NCI-H2081 (cell line): ENCODE measurements at regions not wholly inside any gene's neighbourhood (a gene's known extent, or its start where the extent isn't known, plus 50 kb on each side); places are given as distances from the start of the nearest gene placed in this dataset.
A peak's percentile ranks its signal among the peaks of the same experiment; 100 is the strongest.

ENCODE experiments used
- DNase-seq, 2 experiments: peaks; one replicate each; lab custom pipeline; 2025; lab: John Stamatoyannopoulos, UW

- no peak for DNase-seq
Observed at GRCh38 chr3:94709249-94709902, 646.5 kb downstream of the NSUN3 start.

DNA sequence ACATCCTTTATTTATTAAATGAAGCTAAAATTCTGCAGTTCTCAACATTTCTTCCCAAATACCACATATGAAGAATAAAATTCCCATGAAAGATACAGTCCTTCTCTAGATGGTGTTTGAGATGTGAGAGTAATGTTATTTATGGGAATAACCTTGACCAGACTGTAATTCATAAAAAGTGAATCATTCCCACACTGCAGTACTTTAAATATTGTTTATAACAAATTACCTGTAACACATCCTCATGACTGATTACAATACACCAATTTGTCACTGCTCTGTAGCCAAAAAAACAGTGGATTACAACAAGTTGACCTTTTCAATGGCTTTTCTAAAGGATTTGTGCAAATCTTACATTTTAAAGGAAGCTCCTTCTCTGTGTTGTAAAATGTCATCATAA lies 651.3 kb downstream of the NSUN3 start:
- DNase-seq = no peak

DNA sequence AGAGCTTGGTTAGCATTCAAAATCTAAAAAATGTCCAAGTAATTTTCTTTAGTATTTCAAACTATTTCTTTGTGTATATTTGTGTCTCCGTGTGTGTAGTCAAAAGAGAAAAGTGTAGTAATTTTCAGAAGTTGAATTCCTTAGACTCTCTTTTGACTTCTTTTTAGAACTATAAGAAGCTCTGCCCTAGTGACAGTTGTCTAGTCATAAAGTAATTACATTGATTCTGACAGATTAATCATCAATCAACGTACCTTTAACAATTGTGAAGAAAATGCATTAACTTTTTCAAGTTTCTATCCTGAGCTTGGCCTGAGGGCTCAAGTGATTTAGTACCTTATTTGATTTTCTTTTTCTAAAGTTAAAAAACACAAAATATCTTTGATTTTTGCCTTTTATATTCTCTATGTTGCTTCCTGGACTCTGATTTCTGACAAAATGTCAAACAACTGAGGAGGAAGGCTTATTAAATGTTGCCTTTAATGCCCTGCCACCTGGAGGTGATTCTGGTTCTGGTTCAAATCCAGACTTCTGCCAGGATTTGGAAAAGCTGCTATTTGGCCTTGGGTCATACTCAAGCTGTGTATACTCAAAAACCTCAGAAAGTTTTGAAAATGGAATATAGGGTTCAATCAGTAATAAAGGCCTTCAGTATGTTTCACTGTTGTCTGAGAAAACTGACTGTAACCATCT lies 653.6 kb downstream of the NSUN3 start:
- DNase-seq = peak in 1 of 2 experiments; percentile 23

DNA sequence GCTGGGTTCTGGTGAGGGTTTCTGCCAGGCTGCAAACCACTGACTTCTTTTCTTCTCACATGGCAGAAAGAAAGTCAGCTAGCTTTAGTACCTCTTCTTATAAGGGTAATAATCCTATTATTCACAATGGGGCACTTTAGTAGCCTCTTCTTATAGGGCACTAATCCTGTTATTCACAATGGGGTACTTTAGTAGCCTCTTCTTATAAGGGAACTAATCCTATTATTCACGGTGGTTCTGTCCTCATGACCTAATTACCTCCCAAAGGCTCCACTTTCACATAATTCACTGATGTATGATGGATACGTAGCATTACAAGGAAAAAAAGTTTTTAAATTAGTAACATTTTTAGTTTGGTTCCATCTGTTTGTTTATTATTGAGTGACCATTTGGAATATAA lies 671.3 kb downstream of the NSUN3 start:
- no peak for DNase-seq

DNA sequence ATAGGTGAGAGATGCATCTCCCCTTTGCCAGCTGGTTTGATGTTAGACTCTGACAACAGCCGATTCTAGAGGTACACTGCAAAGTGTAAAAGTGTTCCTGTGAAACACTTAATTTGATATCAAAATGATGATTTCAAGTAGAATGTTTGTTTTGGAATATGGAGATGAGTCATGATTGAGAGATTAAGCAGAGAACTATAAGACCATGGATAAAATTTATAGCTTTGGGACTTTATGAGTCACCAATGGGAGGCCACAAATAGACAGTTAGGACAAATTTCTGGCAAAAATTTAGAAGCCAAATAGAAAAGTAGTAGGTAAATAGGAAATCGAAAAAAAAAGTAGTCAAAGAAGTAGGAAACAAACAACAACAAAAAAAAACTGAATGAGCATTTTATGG lies 672.5 kb downstream of the NSUN3 start:
- DNase-seq = no peak

GRCh38 chr3:94737116-94737515 lies 674.3 kb downstream of the NSUN3 start:
- DNase-seq = no peak

DNA sequence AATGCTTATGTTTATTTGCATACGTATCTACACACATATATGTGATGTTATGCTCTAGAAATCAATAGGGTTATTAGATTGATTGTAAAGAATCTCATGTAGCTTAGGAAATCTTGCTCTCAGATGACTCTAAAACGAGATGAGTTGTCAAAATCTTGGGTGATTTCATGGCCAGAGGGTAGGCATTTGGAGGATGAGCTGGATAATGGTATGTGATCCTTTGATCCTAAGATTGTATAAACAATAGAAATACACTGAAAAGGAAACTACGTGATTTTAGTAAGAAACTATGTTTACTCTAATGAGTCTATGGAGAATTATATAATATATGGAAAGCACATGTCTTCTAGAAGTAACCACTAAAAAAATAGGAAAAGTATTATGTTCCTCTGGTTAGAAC lies 676.6 kb downstream of the NSUN3 start:
- DNase-seq = no peak

DNA sequence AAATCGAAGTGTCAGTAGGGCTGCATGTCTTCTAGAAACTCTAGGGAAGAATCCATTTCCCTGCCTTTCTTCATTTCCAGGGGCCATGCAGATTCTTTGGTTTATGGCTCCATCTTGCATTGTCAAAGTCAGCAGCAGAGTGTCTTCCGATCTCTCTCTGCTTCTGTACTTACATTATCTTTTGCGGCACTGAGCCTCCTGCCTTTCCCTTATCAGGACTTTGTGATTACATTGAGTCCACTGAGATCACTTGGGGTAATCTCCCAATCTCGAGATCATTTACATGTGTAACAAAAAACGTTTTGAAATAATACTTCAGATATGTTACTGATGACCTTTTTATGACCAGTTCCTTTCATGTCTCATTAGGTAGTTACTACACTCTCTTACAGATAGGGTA lies 695.9 kb downstream of the NSUN3 start:
- DNase-seq = no peak

- DNase-seq = no peak
Observed at GRCh38 chr3:94772402-94772801, 709.5 kb downstream of the NSUN3 start.

DNA sequence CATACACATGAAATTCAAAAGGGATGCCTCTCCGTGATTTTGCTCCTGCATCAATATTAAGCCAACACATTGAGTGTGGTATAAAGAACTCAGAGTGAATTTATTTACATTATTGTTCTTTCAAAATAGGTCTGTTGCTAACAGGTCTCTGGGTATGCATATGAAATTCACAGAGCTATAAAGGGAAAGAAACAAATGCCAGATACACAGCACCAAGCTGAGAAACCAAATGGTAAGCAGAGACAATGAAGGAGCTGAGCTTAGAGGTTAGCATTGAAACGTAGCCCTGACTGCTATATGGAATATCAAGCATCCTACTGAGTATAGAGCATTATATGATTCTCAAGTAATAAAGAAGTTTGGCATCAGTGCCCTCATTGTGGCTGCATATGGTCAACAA lies 712.9 kb downstream of the NSUN3 start:
- DNase-seq = no peak

DNA sequence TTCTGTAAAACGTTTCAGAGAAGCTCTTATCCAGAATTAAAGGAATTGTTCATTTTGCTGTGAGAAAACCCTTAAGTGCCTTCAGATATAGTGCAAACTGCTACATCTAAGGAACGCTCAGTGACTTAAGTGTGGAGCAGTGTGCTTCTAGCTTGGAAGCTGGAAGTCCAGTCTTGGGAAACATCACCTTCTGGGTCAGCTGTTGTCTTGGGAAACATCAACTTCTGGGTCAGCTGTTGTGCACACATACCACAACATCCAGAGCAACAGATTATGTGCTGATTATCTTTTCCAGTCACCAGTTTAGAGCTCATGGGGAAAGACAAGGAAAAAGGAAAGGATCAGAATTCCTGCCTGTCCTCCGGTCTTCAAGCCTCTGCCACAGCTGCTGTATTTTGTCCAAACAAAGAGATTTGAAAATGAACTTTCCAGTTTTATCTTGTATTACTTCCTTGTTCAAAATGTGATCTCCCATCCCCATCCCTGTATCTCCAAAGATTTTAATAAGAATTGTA lies 713.6 kb downstream of the NSUN3 start:
- no peak for DNase-seq

DNA sequence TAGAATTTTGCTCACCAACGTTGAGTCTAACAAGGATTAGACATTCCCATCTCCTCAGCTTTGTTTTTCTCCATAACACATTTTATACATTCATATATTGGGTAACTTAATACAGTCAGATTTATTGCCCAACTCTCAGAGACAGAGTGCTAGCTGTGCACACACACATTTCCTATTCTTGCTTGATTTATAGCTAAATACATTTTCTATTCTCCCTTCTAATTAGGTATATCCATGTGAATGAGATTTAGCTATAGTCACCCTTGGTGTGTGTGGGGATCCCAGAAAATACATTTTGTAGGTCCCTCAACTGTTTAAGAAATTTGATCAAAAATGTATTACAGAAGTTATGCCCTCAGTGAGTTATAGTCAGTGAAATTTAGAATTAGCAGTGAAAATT lies 715.4 kb downstream of the NSUN3 start:
- DNase-seq = no peak

- no peak for DNase-seq
Observed at GRCh38 chr3:94778814-94779494, 716.1 kb downstream of the NSUN3 start.

- DNase-seq = no peak
Observed at GRCh38 chr3:94779699-94780098, 716.8 kb downstream of the NSUN3 start.

DNA sequence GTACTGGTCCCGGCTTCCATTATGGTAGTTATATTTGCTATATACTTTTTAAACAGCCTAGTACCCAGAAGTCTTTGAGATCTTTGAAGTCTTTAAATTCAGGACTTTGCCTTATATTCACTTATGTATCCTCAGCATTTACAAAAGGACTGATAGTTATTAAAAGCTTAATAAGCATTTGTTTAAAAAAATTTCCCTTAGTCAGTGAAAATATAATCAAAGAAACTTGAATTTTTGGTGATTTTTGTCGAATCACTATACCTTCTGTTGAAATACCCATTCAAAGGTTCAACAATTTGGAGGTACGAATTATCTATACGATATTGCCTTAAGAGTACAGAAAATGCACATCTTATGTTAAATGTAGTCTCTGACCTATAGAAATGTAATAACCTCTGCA lies 721.4 kb downstream of the NSUN3 start:
- DNase-seq = no peak

DNA sequence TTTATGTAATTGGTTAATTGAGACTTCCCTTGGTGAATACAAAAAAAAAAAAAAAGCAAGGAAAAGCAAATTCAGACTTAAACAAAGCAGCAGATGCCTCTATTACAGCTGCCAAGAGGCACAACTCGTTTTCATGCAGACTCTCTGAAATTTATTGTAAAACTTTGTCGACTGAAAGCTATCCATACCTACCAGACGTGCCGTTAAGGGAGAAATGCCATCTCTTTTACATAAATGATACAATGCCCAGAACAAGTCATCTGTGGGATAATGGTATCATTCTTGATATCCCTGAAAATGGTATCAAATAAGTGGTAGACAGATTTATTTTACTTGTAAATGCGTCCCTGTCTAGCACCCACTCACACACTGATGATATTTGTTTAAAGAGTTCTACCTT lies 724.2 kb downstream of the NSUN3 start:
- DNase-seq = no peak

GRCh38 chr3:94787734-94788270 lies 724.9 kb downstream of the NSUN3 start:
- DNase-seq = peak in 1 of 2 experiments; percentile 29

GRCh38 chr3:94794563-94794962 lies 731.7 kb downstream of the NSUN3 start:
- DNase-seq = no peak

DNA sequence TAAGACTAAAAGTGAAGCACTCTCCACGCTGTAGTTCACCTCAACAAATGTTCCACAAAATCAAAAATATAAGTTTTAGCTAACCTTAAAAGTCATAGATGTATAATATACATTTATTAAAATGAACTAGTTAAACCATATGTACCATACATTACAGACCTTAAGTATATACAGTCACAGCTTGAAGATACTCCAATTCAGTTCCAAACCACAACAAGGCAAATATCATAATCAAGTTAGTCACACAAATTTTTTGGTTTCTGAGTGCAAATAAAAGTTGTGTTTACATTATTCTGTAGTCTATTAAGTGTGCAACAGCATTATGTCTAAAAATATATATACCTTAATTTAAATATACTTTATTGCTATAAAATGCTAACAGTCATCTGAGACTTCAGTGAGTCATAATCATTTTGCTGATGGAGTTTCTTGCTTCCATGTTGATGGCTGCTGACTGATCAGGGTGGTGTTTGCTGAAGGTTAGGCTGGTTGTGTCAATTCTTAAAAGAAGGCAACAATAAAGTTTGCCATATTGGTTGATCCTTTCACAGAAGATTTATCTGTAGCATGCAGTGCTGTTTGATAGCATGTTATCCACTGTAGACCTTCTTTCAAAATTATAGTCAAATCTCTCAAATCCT lies 736.7 kb downstream of the NSUN3 start:
- no peak for DNase-seq

- DNase-seq = no peak
Observed at GRCh38 chr3:94811836-94812235, 749.0 kb downstream of the NSUN3 start.

GRCh38 chr3:94821241-94821640 lies 758.4 kb downstream of the NSUN3 start:
- DNase-seq = no peak

GRCh38 chr3:94822298-94822697 lies 759.4 kb downstream of the NSUN3 start:
- no peak for DNase-seq
